ENCODE measurements at regions not wholly inside any gene's neighbourhood (a gene's known extent, or its start where the extent isn't known, plus 50 kb on each side); places are given as distances from the start of the nearest gene placed in this dataset.

GRCh38 chr19:31152906-31153305 is 196.3 kb downstream of the TSHZ3 start:
- TF ChIP-seq CTCF (IDR thresholded peaks at IDR 0.05) (no peak), POLR2A (IDR thresholded peaks at IDR 0.05) (no peak)

Data from tibial nerve (tissue), 3 donors.